NCI-H748 treated with DMSO at 0.1 percent for 48 hours (cell line): ENCODE measurements at regions not wholly inside any gene's neighbourhood (a gene's known extent, or its start where the extent isn't known, plus 50 kb on each side); places are given as distances from the start of the nearest gene placed in this dataset.

Source experiments
- DNase-seq: peaks from one replicate; lab custom pipeline; 2025; lab: John Stamatoyannopoulos, UW

DNA sequence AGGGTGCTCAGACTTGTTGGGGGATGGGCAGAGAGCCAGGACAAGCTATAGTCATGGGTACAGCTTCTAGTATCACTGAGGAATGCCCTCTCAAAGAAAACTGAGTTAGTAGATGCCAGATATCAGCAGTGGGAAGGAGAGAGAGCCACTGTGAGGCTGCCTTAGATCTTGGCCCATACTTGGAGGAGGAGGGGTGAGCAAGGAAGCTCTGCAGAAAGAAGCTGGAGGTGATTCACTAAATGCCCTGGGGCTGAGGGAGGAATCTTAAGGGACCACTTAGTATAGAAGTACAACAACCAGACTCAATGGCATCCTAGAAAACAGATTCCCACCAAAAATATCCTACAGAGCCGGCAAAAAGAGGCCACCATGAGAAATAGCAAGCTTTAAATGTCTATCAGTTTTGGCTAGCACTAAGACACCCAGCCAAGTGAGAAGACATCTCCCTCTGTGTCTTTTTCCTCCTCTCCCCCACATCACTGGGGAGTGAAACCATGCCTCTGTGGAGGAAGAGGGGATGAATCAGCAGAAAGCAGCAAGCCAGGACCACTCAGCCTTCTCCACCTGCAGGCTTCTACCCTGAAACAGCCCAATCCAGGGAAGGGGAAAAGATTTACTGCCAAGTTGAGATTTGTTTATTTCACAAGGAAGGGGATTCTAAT lies 282.5 kb upstream of the STT3B start:
- no peak for DNase-seq

DNA sequence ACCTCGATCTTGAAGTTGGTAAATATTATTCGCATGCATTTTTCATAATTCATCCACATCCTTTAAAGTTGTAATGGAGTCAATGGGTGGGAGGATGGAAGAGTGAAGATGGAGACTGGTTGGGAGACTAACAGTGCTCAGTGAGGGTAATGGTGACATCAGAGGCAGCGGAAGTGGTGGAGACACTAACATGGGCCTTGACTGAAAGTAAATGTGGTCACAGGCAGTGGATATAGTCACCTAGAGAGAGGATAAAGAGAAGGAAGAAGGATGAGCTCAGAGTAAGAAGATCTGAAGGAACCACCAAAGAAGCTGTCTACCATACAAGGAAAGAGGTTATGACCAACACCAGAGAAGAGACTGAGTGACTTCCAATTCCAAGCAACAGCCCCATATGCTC lies 281.6 kb upstream of the STT3B start:
- no peak for DNase-seq

DNA sequence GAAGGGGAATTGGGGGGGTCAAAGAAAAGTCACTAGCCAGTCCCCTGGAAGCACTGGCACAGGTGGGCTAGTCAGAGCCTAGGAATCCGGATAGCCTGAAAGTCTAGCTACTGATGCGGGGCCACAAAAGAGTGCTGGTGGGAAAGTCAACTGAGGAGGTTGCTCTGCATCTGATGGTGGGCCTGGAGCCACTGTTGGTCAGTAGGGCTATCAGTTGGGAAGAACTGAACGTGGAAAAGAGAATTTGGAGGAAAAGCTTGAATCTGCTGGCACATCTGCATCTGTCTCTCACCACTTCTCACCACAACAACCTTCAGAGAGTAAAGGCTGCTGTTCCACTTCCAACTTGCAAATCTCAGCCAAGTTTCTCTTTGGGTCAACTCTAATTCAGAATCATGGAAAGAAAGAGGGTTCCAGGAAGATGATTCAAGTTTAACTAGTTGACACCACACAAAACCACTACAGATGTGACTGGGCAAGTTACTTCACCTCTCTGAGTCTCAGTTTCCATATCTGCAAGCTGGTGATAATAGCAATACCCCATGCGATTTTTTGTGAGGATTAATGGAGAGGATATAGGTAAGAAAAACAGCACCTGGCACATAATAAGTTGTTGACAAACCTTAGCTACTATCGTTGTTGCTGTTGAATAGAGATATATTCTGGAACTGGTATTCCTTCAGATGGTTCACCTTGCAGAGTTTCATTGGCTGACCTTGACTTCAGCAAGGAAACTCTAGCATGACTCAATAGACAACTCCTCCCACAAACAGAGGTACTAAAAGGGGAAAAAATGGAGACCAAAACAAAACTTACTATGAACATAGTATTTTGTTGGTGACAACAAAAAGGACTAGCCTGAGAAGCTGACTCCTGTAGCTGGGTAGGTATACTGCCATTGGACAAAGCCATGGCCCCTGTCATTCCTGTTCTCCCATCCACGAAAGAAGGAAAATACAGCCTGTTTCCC lies 280.2 kb upstream of the STT3B start:
- no peak for DNase-seq

DNA sequence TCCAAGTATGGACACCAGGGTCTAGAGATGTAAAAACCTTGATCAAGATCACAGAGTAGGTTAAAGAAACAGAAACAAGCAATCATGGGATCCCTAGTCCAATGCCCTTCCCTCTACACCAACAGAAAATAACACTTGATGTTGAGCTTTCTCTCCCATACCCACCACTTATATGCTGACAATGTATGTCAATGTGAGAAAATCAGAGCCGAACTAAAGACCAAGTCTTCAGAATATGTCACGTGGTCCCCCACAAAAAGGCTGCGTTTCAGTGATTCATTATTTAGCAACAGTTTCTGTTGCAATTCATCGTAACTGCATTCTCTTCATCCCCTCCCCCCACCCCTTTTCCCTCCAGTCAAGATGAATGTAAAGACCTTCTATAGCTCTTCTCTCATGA lies 278.9 kb upstream of the STT3B start:
- DNase-seq = no peak

DNA sequence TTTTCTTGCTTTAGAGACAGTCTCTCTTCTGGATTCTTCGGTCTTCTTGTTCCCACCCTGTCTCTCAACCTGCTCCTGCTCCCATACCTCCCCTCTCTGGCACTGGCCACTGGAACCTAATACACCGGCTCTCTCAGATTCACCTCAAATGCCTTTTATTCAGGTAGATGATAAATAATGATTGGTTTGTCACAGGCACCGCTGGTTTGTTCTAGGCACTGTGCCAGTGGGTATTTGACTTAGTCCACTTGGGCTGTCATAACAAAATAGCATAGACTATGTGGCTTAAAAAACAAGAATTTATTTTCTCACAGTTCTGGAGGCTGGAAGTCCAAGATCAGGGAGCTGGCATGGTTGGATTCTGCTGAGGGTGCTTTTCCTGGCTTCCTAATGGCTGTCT lies 278.2 kb upstream of the STT3B start:
- DNase-seq = no peak

DNA sequence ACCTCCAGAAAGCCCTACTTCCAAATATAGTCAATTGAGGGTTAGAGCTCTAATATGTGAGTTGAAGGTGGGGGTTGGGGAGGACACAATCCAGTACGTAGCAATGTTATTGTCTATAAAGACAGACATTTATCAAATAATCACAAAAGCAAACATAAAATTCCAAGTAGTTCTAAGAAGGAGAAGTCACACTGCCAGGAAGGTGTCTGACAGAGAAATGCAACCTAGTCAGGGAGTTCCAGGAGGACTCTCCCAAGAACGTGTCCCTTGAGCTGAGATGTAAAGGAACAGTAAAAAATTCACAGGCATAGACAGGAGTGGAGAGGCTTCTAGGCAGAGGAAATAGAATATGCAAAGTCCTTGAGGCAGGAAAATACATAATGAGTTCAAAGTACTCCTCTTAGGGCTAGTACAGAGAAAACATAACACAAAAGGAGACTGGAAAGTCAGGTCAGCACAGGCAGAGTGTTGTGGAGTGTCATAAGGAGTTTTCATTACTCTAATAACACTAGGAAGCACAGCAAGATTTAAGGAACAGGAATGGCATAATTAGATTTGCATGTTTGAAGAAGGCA lies 277.6 kb upstream of the STT3B start:
- DNase-seq = no peak

DNA sequence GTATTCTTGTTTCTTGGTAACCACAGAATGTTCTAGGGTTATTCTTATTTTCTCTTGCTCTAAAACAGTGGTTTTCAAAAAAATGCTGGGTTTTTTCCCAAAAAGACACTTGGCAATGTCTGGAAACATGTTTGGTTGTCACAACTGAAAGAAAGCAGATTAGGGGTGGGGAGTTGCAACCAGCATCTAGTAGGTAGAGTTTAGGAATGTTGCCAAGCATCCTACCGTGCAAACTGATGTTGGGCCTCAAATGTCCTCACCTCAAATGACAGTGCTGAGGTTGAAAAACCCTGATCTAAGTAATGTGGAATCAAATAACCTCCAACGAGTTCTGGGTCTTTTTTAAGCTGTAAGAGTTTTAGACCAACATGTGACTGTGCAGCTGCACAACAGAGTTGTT lies 270.5 kb upstream of the STT3B start:
- no peak for DNase-seq

DNA sequence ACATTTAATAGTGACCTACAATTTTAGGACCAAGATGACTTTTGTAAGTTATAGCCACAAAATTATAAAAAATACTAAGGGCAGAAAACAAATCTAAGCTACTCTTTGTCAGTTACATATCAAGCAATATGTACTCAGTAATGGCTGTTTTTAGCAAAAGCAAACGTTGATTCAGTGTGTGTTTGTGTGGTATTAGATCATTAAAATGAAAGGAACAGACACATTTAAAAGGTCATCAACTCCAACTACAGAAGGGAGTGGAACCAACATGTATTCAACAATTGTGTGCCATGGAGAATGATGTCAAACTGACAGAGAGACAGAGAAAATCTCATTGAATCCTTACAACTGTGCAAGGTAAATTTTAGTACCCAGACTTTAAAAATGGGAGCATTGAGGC lies 268.8 kb upstream of the STT3B start:
- no peak for DNase-seq

DNA sequence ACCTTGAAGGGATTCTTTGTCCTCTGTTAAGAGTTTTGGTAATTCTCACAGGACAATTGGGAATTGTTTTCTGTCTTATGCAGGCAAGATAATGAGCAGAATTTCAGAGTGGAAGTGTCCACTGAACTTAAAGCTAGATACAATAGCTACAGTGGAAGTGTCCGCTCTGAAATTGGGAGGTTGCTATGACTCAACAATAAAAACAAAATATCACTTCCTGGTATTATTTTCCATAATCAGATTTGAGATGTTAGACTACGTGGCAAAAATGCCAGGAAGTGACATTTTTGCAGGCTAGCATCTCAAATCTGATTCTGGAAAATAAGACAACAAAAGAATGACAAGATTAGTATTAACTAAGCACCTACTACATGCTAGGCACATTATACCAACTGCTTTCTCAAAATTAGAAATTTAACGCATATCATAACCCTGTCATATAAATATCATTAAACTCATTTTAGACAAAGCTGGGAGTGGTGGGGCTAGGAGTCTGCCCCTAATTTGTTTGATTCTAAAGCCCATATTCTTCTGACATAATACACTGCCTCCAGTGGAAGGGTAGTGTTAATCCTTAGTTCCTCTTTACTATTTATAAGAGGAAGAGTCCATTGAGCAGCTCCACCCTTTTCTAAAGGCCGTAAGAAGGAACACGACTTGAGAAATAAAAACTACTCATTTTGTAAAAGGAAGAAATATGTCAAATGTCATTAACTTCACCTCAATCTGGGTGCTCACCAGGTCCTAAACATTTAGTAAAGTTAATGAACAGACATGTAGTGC lies 266.9 kb upstream of the STT3B start:
- DNase-seq = no peak

DNA sequence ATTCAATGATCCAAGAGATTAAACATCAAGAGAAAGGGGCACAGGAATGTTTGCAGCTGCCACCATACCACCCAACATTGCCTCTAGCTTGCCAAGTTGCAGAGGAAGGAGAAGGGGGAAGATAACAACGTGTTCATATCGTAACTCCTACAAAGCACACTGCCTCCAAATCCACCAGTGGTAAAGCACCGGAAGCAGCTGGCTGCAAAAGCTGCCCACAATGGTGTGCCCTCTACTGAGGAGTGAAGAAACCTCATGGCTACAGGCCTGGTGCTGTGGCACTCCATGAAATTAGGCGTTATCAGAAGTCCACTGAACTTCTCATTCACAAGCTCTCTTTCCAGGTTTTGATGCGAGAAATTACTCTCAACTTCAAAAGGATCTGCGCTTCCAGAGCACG lies 263.9 kb upstream of the STT3B start:
- no peak for DNase-seq

DNA sequence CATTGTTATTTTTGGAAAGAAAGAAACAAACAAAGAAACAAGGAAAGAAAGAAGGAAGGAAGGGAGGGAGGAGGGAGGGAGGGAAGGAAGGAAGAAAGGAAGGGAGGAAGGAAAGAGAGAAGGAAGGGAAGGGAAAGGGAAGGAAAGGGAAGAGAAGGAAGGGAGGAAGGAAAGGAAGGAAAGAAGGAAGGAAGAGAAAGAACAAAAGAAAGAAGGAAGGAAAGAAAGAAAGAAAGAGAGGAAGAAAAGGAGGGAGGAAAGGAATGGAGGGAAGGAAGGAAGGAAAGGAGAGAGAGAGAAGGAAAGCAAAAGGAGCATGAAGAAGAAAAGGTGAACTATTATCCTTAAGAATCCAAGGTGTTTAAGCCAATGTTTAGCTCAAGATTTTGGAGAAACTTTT lies 262.7 kb upstream of the STT3B start:
- no peak for DNase-seq

DNA sequence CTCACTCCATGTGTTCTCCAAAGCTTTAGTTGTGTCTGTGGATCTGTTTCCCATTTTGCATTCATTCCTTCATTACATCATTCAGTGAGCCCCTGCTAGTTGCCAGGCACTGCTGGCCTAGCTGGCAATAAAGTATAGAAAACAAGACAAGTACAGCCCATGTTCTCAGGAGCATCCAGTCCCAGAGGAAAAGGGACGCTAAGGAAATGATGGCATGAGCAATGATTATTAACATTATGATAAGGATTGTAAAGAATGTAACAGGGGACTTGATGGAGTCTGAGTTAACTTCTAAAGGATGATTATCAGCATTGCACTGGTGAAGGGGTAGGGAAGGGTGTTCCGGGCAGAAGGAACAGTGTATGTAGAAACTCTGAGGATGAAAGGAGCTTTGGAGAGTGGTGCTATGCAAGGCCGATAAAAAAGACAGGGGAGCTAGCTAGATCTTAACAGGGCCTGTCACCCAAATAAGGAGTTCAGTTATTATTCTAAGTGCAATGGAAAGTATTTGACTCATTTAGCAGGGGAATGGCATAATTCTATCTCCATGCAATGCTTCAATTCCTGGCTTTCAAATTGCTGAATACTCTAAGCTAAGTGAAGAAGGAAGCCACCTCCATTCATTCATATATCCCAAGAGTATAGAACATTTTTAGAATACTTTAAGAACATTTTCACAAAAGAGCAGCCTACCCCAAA lies 258.2 kb upstream of the STT3B start:
- no peak for DNase-seq

DNA sequence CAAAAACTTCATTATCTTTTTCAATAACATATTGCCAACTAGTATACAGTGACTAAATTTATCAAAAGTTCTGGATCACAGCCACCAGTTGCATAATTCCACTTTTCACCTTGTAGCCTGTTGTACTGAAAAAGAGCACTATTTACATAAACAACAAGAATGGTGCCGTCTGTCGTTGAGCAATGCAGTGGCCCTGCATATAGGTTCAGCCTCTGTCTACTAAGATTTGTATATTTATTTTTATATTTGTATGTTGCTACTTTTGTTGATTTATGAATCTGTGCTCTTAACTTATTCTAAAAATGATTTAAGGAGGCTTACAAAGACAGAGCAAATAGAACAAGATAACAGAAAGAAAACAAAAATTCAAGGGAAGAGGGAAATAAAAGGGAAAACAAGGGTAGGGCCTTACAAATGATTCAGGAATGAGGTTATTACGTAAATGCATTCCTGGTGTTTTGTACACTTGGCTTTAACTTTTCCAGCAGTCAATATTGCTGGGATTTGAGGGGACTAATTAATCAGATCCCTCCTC lies 257.6 kb upstream of the STT3B start:
- DNase-seq = no peak

DNA sequence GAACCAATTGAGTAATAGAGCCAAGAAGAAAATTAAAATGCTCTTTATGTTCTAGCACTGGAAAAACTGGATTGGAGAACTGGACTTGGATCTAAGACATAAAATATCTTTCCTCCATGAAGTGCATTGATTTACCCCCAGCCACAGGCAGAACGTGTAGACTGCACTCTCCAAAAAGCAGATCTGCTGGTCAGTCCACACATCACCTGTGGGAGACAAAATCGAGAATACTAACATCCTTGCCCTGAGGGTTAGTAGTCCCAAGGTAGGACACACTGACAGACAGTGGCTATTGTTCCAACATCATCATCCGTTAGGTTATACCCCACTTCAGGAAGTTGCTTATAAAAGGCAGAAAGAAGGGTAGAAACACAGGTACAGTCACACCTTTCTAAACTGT lies 257.1 kb upstream of the STT3B start:
- no peak for DNase-seq

DNA sequence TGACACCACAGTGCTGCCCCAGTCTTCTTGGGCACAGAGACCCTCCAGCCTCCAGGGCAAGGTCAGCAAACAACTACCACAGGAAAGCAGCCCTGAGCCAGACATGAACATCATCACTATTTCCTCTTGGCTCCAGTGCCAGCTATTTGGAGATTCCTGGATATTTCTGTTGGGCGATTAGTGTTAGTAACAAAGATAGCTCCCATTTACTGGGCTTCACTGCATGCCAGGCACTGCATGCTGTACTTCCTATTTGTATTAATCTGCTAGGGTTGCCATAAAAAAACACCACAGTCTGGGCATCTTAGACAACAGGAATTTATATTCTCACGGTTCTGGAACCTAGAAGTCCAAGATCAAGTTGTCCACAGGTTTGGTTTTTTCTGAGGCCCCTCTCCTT lies 255.1 kb upstream of the STT3B start:
- no peak for DNase-seq

DNA sequence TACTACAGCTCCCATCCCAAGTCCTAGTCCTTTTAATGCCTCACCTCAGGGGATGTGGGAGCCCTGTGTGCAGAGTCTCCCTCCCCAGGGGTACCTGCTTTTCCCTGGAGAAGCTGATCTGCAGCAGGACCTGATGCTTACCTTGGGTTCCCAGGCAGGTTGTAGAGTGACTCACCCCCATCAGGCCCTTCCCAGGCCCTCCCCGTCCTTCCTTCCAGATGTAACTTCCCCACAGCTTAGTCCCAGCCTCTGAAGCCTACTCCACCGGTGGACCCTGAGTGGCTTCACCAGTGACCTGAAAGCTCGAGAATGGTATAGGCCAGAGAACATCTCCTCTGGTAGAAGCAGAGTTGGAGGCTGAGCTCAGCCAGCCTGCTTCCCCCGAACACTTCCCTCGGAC lies 254.2 kb upstream of the STT3B start:
- DNase-seq = no peak

DNA sequence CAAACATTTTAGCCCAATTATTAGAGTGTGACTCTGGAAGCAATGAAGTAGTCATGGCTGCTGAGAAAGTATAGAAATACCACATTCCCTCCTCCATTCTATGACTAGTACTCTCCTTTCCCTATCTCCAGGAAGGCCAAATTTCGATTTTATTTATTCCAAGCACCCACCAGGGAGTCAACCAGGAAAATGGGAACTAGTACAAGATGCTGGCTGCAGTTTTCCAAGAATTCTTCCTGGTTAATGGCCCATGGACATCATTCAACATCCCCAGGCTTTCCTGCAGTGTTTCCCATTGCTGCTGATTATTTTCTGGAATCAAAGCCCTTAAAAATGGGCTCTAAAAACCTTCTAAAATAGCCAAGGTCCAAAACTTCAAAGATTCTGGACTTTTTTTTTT lies 247.9 kb upstream of the STT3B start:
- DNase-seq = no peak

DNA sequence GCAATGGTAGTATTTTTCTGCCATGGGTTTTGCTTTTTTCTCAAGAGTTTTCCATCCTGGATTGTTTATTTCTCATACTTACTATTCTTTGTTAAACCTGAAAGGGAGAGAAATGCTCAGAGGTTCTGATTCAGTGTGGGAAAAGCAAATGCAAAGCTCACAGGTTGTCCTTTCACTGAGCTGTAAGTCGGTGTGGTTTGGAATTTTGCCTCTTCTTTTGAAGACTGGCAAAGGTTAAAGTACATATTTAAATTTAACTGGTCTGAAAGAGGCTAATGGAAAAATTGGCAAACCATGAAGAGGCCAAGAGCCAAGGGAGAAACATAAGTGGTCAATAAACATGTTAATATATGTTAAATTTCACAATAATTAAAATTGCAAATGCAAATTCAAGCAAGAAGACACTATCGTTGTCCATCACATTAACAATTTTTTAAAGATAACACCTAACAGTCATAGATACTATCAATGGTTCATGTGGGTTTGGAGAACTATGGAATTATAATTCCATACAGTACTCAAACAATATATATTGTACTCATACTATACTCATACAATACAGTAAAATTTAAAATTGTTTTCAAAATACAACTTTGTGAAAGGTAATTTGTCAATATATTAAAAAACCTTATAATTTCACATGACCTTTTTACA lies 246.8 kb upstream of the STT3B start:
- no peak for DNase-seq

DNA sequence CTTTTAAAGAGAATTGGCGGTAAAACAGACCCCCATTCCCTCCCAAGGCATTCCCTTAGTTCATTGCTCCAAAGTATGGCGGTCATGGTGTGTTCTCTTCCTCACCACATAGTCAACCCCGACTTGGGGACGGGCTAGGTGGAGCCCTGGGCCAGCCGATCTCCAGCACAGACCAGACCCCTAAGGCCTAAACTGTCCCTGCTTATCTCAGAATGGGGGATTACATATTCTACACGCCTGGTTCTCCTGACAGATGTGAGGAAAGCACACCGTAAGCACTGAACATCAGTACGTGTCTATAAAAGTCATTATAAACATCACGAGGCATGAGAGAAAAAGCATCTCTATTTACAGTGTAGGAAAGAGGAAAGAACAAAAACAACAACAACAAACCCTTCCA lies 244.5 kb upstream of the STT3B start:
- DNase-seq = no peak

DNA sequence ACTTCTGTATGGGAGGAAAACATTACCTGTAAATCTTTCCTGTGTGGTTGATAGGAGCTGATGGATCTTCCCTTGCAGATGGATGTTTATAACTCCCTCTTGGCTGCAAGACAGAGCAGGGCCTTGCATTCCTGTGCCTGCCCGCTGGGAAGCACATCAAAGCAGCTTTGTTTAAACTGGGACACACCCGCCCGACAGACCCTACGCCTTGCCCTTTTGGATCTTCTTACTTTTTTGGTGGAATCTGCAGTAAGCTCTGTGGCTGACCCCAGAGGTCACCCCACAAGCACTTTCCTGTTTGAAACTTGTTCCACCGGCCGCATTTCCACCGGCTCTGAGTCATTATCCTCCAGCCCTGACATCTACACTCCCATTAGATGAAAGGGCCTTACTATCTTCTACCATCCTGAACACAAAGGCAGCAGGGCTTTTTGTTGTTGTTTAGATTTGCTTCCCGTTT lies 244.1 kb upstream of the STT3B start:
- no peak for DNase-seq

DNA sequence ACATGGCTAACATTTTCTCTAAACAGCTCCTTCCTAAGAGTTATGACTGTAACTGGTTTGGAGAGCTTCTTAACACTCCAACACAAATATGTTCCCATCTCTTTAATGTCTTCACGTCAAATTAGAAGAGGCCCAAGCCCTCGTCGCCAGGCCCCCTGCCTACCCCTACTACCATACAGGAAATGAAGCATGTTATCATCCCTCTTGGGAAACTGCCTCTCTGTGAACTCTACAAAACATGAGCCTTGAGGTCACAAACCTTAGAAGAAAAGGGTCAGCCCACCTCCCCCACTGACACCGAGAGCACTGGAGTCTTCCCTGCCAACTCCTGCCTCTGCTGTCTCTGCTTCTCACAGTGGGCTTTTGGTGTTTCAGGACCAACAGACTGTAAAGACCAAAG lies 243.1 kb upstream of the STT3B start:
- DNase-seq = no peak
